GM12878 (cell line): ENCODE measurements at regions not wholly inside any gene's neighbourhood (a gene's known extent, or its start where the extent isn't known, plus 50 kb on each side); places are given as distances from the start of the nearest gene placed in this dataset.

ENCODE experiments used
- ATAC-seq: fragments of 200-7000 bp; cut with Tn5 transposase; 3 replicates; pipeline ENCODE4 v1.9.1; 2020; ENCODE audit warnings: mild to moderate bottlenecking, moderate library complexity
- BruUV-seq: library from RNA; stranded (reverse); fragments of 400-500 nt; replicated peaks from 2 replicates; lab custom pipeline; 2021; lab: Mats Ljungman, UMichigan
- CTCF ChIA-PET: fragments of 300-600 bp; sonication (Branson Sonifier 250); formaldehyde crosslinking; extraction: SDS; loops from one replicate; lab custom pipeline; 2021; ENCODE audit warnings: inconsistent platforms; lab: Yijun Ruan, JAX
- POLR2A ChIA-PET: fragments of 350-600 bp; formaldehyde crosslinking; extraction: SDS; loops from one replicate; lab custom pipeline; 2021; ENCODE audit warnings: inconsistent platforms; lab: Charles Lee
- RAD21 ChIA-PET: fragments of 300-600 bp; sonication (Branson Sonifier 250); formaldehyde crosslinking; loops from one replicate; lab custom pipeline; 2023; ENCODE audit warnings: antibody characterized with exemption; ENCODE audit not compliant: unreplicated experiment; lab: Charles Lee
- SMC1A ChIA-PET: fragments of 300-600 bp; sonication (Branson Sonifier 250); formaldehyde crosslinking; loops from one replicate; lab custom pipeline; 2023; ENCODE audit not compliant: unreplicated experiment, uncharacterized antibody; lab: Charles Lee
- DNase-seq: peaks from one replicate; pipeline ENCODE4 v3.0.0-alpha.2; 2011; ENCODE audit warnings: low read depth, low spot score
- FAIRE-seq: peaks from 3 replicates; lab custom pipeline; 2011; peaks lifted over from hg19 to GRCh38; lab: Jason Lieb, UNC
- H2AFZ ChIP-seq: 2 replicates; pipeline ENCODE4 v1.6.0; 2011; ENCODE audit warnings: low read depth, low read length, control low read depth; ENCODE audit not compliant: control insufficient read depth
- H3K27ac ChIP-seq: 2 replicates; pipeline ENCODE4 v1.5.1; 2011; ENCODE audit warnings: control low read depth; ENCODE audit not compliant: control insufficient read depth, insufficient read depth
- H3K27me3 ChIP-seq, 2 experiments: replicated peaks in 1 of 2; 2 replicates each; pipeline versions ENCODE4 v1.6.0 to v1.6.1; 2011; ENCODE audit warnings: low read length in 1 of 2; ENCODE audit not compliant: control insufficient read depth in 2 of 2, insufficient read depth in 2 of 2
- H3K36me3 ChIP-seq, 2 experiments: 2 replicates each; pipeline ENCODE4 v1.5.1; 2011; ENCODE audit warnings: low read length in 1 of 2; ENCODE audit not compliant: control insufficient read depth in 2 of 2, insufficient read depth in 2 of 2
- H3K4me1 ChIP-seq: 2 replicates; pipeline ENCODE4 v1.6.1; 2011; ENCODE audit warnings: mild to moderate bottlenecking, low read length, moderate library complexity, mixed read lengths; ENCODE audit not compliant: control insufficient read depth, insufficient read depth
- H3K4me2 ChIP-seq: 2 replicates; pipeline ENCODE4 v1.6.0; 2011; ENCODE audit warnings: control low read depth; ENCODE audit not compliant: control insufficient read depth, insufficient read depth
- H3K4me3 ChIP-seq: fragments of 200-600 bp; sonication (generic); 2 replicates; pipeline ENCODE4 v1.5.1; 2016
- H3K79me2 ChIP-seq: 2 replicates; pipeline ENCODE4 v1.6.0; 2011; ENCODE audit warnings: low read length; ENCODE audit not compliant: control insufficient read depth, insufficient read depth
- H3K9ac ChIP-seq: 2 replicates; pipeline ENCODE4 v1.8.0; 2011; ENCODE audit warnings: low read length, control low read depth, mixed read lengths; ENCODE audit not compliant: control insufficient read depth, insufficient read depth
- H3K9me3 ChIP-seq: replicated peaks from 3 replicates; pipeline ENCODE4 v1.5.1; 2011; ENCODE audit warnings: mild to moderate bottlenecking, low read length; ENCODE audit not compliant: control insufficient read depth, insufficient read depth
- H4K20me1 ChIP-seq: 2 replicates; pipeline ENCODE4 v1.6.0; 2011; ENCODE audit not compliant: control insufficient read depth, insufficient read depth
- BACH1 ChIP-seq: fragments of 450-650 bp; IDR thresholded peaks from 2 replicates; pipeline ENCODE4 v1.6.1; 2017; ENCODE audit warnings: mild to moderate bottlenecking, borderline replicate concordance
- MYB ChIP-seq: fragments of 150-350 bp; IDR thresholded peaks from 2 replicates; pipeline ENCODE4 v1.6.1; 2014; ENCODE audit warnings: mild to moderate bottlenecking, low read depth, low read length, borderline replicate concordance
- POLR2A ChIP-seq: IDR thresholded peaks from 2 replicates; pipeline ENCODE4 v1.6.1; 2011; ENCODE audit warnings: low read depth, mild to moderate bottlenecking, low read length
- POLR2AphosphoS2 ChIP-seq: IDR thresholded peaks from 2 replicates; pipeline ENCODE4 v1.6.1; 2011; ENCODE audit warnings: low read depth, mild to moderate bottlenecking, low read length, improper control_type of control experiment, moderate library complexity
- SMAD1 ChIP-seq: fragments of 450-650 bp; IDR thresholded peaks from 2 replicates; pipeline ENCODE4 v1.6.1; 2018; ENCODE audit warnings: mild to moderate bottlenecking, low read depth; ENCODE audit not compliant: partially characterized antibody
- TAF1 ChIP-seq: IDR thresholded peaks from 2 replicates; pipeline ENCODE4 v1.6.1; 2011; ENCODE audit warnings: mild to moderate bottlenecking, low read depth, low read length, borderline replicate concordance
- WGBS: methylation state at CpG from one replicate; pipeline ENCODE4 v1.1.6; 2016; ENCODE audit warnings: low lambda C conversion rate; ENCODE audit not compliant: insufficient replicate concordance, insufficient coverage; ENCODE audit errors: missing lambda C conversion rate; 5-methylcytosine and 5-hydroxymethylcytosine counted together
- in situ Hi-C: fragments of 300-500 bp; cut with MboI; formaldehyde crosslinking; loops from 9 replicates; pipeline ENCODE4 v1.14.3; 2018; ENCODE audit warnings: mixed read lengths
- intact Hi-C: fragments of 100-400 bp; cut with micrococcal nuclease; formaldehyde crosslinking; loops from one replicate; pipeline ENCODE4 v1.14.2; 2022; ENCODE audit not compliant: unreplicated experiment
- TF ChIP-seq, protein P1 (sequence below): fragments of 450-650 bp; IDR thresholded peaks from 2 replicates; pipeline ENCODE4 v1.6.1; 2018; ENCODE audit warnings: borderline replicate concordance, mild to moderate bottlenecking; ENCODE audit not compliant: partially characterized antibody
- TF ChIP-seq, protein P2 (sequence below): IDR thresholded peaks from 2 replicates; pipeline ENCODE4 v1.6.1; 2011; ENCODE audit warnings: borderline replicate concordance, low read depth, mild to moderate bottlenecking, moderate library complexity, low read length; ENCODE audit not compliant: insufficient read depth, poor library complexity, severe bottlenecking

DNA sequence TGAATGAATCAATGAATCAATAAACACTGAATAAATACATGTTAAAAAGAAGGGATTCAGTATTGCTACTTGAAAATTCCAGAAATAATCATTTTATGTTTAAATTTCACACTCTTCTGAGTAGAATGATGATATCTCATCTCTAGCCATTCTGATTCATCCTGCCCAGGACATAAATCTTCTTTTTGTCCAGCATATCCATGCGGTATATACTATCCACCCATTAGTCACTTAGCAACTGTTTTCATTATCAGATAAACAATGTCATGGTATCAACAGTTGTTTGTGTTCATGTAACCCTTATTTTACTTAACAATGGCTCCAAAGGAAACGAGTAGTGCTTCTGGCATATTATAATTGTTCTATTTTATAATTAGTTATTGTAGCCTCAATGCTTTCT is 432.4 kb upstream of the SMC2 start (continued):
- TF ChIP-seq, protein P1, sequence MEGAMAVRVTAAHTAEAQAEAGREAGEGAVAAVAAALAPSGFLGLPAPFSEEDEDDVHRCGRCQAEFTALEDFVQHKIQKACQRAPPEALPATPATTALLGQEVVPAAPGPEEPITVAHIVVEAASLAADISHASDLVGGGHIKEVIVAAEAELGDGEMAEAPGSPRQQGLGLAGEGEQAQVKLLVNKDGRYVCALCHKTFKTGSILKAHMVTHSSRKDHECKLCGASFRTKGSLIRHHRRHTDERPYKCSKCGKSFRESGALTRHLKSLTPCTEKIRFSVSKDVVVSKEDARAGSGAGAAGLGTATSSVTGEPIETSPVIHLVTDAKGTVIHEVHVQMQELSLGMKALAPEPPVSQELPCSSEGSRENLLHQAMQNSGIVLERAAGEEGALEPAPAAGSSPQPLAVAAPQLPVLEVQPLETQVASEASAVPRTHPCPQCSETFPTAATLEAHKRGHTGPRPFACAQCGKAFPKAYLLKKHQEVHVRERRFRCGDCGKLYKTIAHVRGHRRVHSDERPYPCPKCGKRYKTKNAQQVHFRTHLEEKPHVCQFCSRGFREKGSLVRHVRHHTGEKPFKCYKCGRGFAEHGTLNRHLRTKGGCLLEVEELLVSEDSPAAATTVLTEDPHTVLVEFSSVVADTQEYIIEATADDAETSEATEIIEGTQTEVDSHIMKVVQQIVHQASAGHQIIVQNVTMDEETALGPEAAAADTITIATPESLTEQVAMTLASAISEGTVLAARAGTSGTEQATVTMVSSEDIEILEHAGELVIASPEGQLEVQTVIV: no peak
- TF ChIP-seq, protein P2, sequence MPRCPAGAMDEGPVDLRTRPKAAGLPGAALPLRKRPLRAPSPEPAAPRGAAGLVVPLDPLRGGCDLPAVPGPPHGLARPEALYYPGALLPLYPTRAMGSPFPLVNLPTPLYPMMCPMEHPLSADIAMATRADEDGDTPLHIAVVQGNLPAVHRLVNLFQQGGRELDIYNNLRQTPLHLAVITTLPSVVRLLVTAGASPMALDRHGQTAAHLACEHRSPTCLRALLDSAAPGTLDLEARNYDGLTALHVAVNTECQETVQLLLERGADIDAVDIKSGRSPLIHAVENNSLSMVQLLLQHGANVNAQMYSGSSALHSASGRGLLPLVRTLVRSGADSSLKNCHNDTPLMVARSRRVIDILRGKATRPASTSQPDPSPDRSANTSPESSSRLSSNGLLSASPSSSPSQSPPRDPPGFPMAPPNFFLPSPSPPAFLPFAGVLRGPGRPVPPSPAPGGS: no peak
- no peak for TF ChIP-seq POLR2AphosphoS2
- TF ChIP-seq SMAD1: no peak
- no peak for TF ChIP-seq BACH1
- TF ChIP-seq TAF1: no peak
- no peak for TF ChIP-seq MYB

DNA sequence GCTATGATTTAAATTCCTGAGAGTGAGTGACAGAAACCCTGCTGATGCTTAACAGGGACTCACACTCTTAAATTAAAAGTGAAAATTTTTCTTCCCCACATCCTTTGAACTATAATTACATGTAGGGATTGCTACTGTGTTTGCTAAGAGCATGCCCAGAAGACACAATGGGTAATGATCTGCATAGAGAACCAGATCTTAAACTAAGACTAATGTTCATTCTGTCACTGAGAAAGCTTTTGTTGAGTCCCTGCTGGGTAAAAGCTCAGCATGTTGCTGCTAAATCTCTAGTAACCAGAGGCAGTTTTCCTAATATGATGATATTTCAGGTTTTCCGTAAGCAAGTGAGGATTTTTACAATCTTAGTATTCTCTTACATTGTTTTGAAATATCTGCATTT is 424.8 kb upstream of the SMC2 start:
- H4K20me1 ChIP-seq: no peaks in the 10 kb centered on the region
- WGBS: 82% methylated on average over 1 of the region's 1 CpG
- H2AFZ ChIP-seq: no peak overlapping the region
- in situ Hi-C loops: no loop called here
- no peaks in the 10 kb centered on the region for H3K36me3 ChIP-seq
- ChIA-PET POLR2A (no interaction called here), CTCF (no interaction called here), RAD21 (no interaction called here), SMC1A (no interaction called here)
- no peak overlapping the region for H3K4me2 ChIP-seq
- ATAC-seq (no peak), FAIRE-seq (no peak), DNase-seq (no peak)
- no peak for TF ChIP-seq POLR2A
- no peaks in the 10 kb centered on the region for H3K9me3 ChIP-seq
- no peak overlapping the region for H3K4me3 ChIP-seq
- H3K27ac ChIP-seq: no peak overlapping the region
- H3K9ac ChIP-seq: no peak overlapping the region
- intact Hi-C loops: no loop called here
- H3K27me3 ChIP-seq: no peaks in the 10 kb centered on the region
- no peaks in the 10 kb centered on the region for H3K4me1 ChIP-seq
- BruUV-seq: no TSS peak
- no peaks in the 10 kb centered on the region for H3K79me2 ChIP-seq
